Parathyroid adenoma (tissue), 2 donors: ENCODE measurements at regions not wholly inside any gene's neighbourhood (a gene's known extent, or its start where the extent isn't known, plus 50 kb on each side); places are given as distances from the start of the nearest gene placed in this dataset.

Experiments
- H2AFZ ChIP-seq: fragments of 300-600 bp; sonication (generic); one replicate; pipeline ENCODE4 v1.7.0; 2017; ENCODE audit warnings: antibody characterized with exemption, mild to moderate bottlenecking
- H3K27ac ChIP-seq: fragments of 300-600 bp; sonication (generic); one replicate; pipeline ENCODE4 v1.7.0; 2017
- H3K27me3 ChIP-seq: fragments of 300-600 bp; sonication (generic); one replicate; pipeline ENCODE4 v1.7.0; 2017; ENCODE audit warnings: low read length; ENCODE audit not compliant: control insufficient read depth, insufficient read depth
- H3K36me3 ChIP-seq: fragments of 300-600 bp; sonication (generic); one replicate; pipeline ENCODE4 v1.7.0; 2017; ENCODE audit warnings: low read length; ENCODE audit not compliant: control insufficient read depth, insufficient read depth
- H3K4me1 ChIP-seq: fragments of 300-600 bp; sonication (generic); one replicate; pipeline ENCODE4 v1.7.0; 2017; ENCODE audit warnings: control low read depth
- H3K4me2 ChIP-seq: fragments of 300-600 bp; sonication (generic); one replicate; pipeline ENCODE4 v1.7.0; 2017; ENCODE audit warnings: low read length
- H3K4me3 ChIP-seq: fragments of 300-600 bp; sonication (generic); one replicate; pipeline ENCODE4 v1.7.0; 2017; ENCODE audit warnings: low read depth, low read length
- H3K79me2 ChIP-seq: fragments of 300-600 bp; sonication (generic); one replicate; pipeline ENCODE4 v1.7.0; 2017; ENCODE audit warnings: control low read depth
- H3K9ac ChIP-seq: fragments of 300-600 bp; sonication (generic); one replicate; pipeline ENCODE4 v1.7.0; 2017; ENCODE audit warnings: mild to moderate bottlenecking
- H3K9me3 ChIP-seq: fragments of 300-600 bp; sonication (generic); one replicate; pipeline ENCODE4 v1.7.0; 2017; ENCODE audit warnings: low read length; ENCODE audit not compliant: control insufficient read depth
- CTCF ChIP-seq: fragments of 300-600 bp; sonication (generic); IDR thresholded peaks from one replicate; pipeline ENCODE4 v1.7.0; 2017; ENCODE audit warnings: antibody characterized with exemption, mild to moderate bottlenecking
- donor health status: primary hyperparathyroidism.

- Histone ChIP-seq H3K79me2 (no peaks in the 10 kb centered on the region), H2AFZ (no peak overlapping the region), H3K9me3 (no peaks in the 10 kb centered on the region), H3K4me2 (no peak overlapping the region), H3K27ac (no peak overlapping the region), H3K27me3 (no peaks in the 10 kb centered on the region), H3K4me1 (no peaks in the 10 kb centered on the region), H3K4me3 (no peak overlapping the region), H3K9ac (no peak overlapping the region), H3K36me3 (no peaks in the 10 kb centered on the region)
- no peak for TF ChIP-seq CTCF
These were observed 113.8 kb upstream of the PMFBP1 start for GRCh38 chr16:72285728-72286127.

- H3K4me1 ChIP-seq: no peaks in the 10 kb centered on the region
- no peak overlapping the region for H3K27ac ChIP-seq
- no peak for TF ChIP-seq CTCF
These were observed 113.4 kb upstream of the PMFBP1 start for GRCh38 chr16:72285324-72285723.

GRCh38 chr16:72284042-72284789 is 112.3 kb upstream of the PMFBP1 start:
- no peaks in the 10 kb centered on the region for H3K79me2 ChIP-seq
- no peak overlapping the region for H3K9ac ChIP-seq
- no peaks in the 10 kb centered on the region for H3K4me1 ChIP-seq
- no peaks in the 10 kb centered on the region for H3K9me3 ChIP-seq
- no peaks in the 10 kb centered on the region for H3K36me3 ChIP-seq
- H2AFZ ChIP-seq: no peak overlapping the region
- H3K4me2 ChIP-seq: no peak overlapping the region
- no peak overlapping the region for H3K27ac ChIP-seq
- H3K27me3 ChIP-seq: no peaks in the 10 kb centered on the region
- TF ChIP-seq CTCF: no peak
- no peak overlapping the region for H3K4me3 ChIP-seq

More at GRCh38 chr16:72285324-72285723, 113.4 kb upstream of the PMFBP1 start:
- Histone ChIP-seq H3K79me2 (no peaks in the 10 kb centered on the region), H3K4me2 (no peak overlapping the region), H3K36me3 (no peaks in the 10 kb centered on the region), H3K27me3 (no peaks in the 10 kb centered on the region), H2AFZ (no peak overlapping the region), H3K9ac (no peak overlapping the region), H3K9me3 (no peaks in the 10 kb centered on the region), H3K4me3 (no peak overlapping the region)

- Histone ChIP-seq H3K9ac (no peak overlapping the region), H3K27ac (no peak overlapping the region), H3K4me1 (no peaks in the 10 kb centered on the region), H3K27me3 (no peaks in the 10 kb centered on the region), H3K4me2 (no peak overlapping the region), H3K4me3 (no peak overlapping the region), H2AFZ (no peak overlapping the region), H3K36me3 (no peaks in the 10 kb centered on the region), H3K79me2 (no peaks in the 10 kb centered on the region), H3K9me3 (no peaks in the 10 kb centered on the region)
- no peak for TF ChIP-seq CTCF
These were observed 110.4 kb upstream of the PMFBP1 start for GRCh38 chr16:72282362-72282761.

- Histone ChIP-seq H3K9ac (no peak overlapping the region), H3K27me3 (no peaks in the 10 kb centered on the region), H3K79me2 (no peaks in the 10 kb centered on the region), H3K36me3 (no peaks in the 10 kb centered on the region), H3K27ac (no peak overlapping the region), H3K4me2 (no peak overlapping the region), H3K9me3 (no peaks in the 10 kb centered on the region), H3K4me1 (no peaks in the 10 kb centered on the region), H3K4me3 (no peak overlapping the region), H2AFZ (no peak overlapping the region)
- no peak for TF ChIP-seq CTCF
These were observed 106.3 kb upstream of the PMFBP1 start for GRCh38 chr16:72278301-72278700.
